Right atrium auricular region (tissue), 2 donors: ENCODE measurements at regions not wholly inside any gene's neighbourhood (a gene's known extent, or its start where the extent isn't known, plus 50 kb on each side); places are given as distances from the start of the nearest gene placed in this dataset.

ENCODE experiments used
- DNase-seq: peaks from one replicate; pipeline ENCODE4 v3.0.0-alpha.2; 2019; ENCODE audit warnings: low spot score
- H3K27ac ChIP-seq, 2 donors: fragments of 200-600 bp; sonication (generic); 1 replicate in 1 of 2; 2 replicates in 1 of 2; pipeline ENCODE4 v1.5.1; 2016 to 2019
- H3K27me3 ChIP-seq, 2 donors: fragments of 200-600 bp; sonication (generic); one replicate each; pipeline versions ENCODE4 v1.5.1 to v1.6.0; 2017 to 2019
- H3K36me3 ChIP-seq: fragments of 200-600 bp; sonication (generic); one replicate; pipeline ENCODE4 v1.5.1; 2016
- H3K4me1 ChIP-seq, 2 donors: fragments of 200-600 bp; sonication (generic); one replicate each; pipeline versions ENCODE4 v1.5.1 to v1.6.0; 2017 to 2019
- H3K4me3 ChIP-seq, 2 donors: fragments of 200-600 bp; sonication (generic); 1 replicate in 1 of 2; 2 replicates in 1 of 2; pipeline ENCODE4 v1.5.1; 2017 to 2019; ENCODE audit warnings: mild to moderate bottlenecking in 1 of 2, moderate library complexity in 1 of 2
- H3K9me3 ChIP-seq, 2 donors: fragments of 200-600 bp; sonication (generic); one replicate each; pipeline ENCODE4 v1.5.1; 2019
- CTCF ChIP-seq, 2 donors: fragments of 200-600 bp; sonication (generic); IDR thresholded peaks; one replicate each; pipeline ENCODE4 v1.5.1; 2019; ENCODE audit warnings: antibody characterized with exemption in 2 of 2

- no peak overlapping the region for H3K4me3 ChIP-seq
Observed at GRCh38 chr2:105576440-105577241, 168.1 kb upstream of the NCK2 start.

GRCh38 chr2:105576050-105576439 lies 168.7 kb upstream of the NCK2 start:
- no peaks in the 10 kb centered on the region for H3K9me3 ChIP-seq
- H3K27me3 ChIP-seq: no peaks in the 10 kb centered on the region
- H3K36me3 ChIP-seq: no peaks in the 10 kb centered on the region
- no peak for TF ChIP-seq CTCF (IDR thresholded peaks at IDR 0.05)
- DNase-seq: no peak
- H3K27ac ChIP-seq: no peak overlapping the region
- H3K4me3 ChIP-seq: no peak overlapping the region
- peaks cover 0 to 8% of the 10 kb centered on the region in 2 donors for H3K4me1 ChIP-seq

More at GRCh38 chr2:105576440-105577241, 168.1 kb upstream of the NCK2 start:
- no peak for DNase-seq
- Histone ChIP-seq H3K27me3 (no peaks in the 10 kb centered on the region), H3K36me3 (no peaks in the 10 kb centered on the region), H3K9me3 (no peaks in the 10 kb centered on the region), H3K27ac (no peak overlapping the region), H3K4me1 (peaks cover 0 to 8% of the 10 kb centered on the region in 2 donors)
- peak; percentile 35 to 69 for TF ChIP-seq CTCF (IDR thresholded peaks at IDR 0.05)

GRCh38 chr2:105575499-105576025 lies 169.2 kb upstream of the NCK2 start:
- Histone ChIP-seq H3K27me3 (no peaks in the 10 kb centered on the region), H3K27ac (no peak overlapping the region), H3K36me3 (no peaks in the 10 kb centered on the region), H3K4me3 (no peak overlapping the region), H3K4me1 (peaks cover 0 to 8% of the 10 kb centered on the region in 2 donors), H3K9me3 (no peaks in the 10 kb centered on the region)
- TF ChIP-seq CTCF (IDR thresholded peaks at IDR 0.05): no peak
- DNase-seq: no peak

- DNase-seq: no peak
- H3K9me3 ChIP-seq: no peaks in the 10 kb centered on the region
- H3K4me3 ChIP-seq: no peak overlapping the region
- H3K27me3 ChIP-seq: no peaks in the 10 kb centered on the region
- no peaks in the 10 kb centered on the region for H3K36me3 ChIP-seq
- no peak overlapping the region for H3K27ac ChIP-seq
- TF ChIP-seq CTCF (IDR thresholded peaks at IDR 0.05): no peak
- H3K4me1 ChIP-seq: peaks cover 0 to 8% of the 10 kb centered on the region in 2 donors
Observed at GRCh38 chr2:105574796-105575344, 169.8 kb upstream of the NCK2 start.

- no peak for TF ChIP-seq CTCF (IDR thresholded peaks at IDR 0.05)
- Histone ChIP-seq H3K36me3 (no peaks in the 10 kb centered on the region), H3K27me3 (no peaks in the 10 kb centered on the region), H3K4me1 (peaks cover 0 to 8% of the 10 kb centered on the region in 2 donors), H3K4me3 (no peak overlapping the region), H3K27ac (no peak overlapping the region), H3K9me3 (no peaks in the 10 kb centered on the region)
- no peak for DNase-seq
Observed at GRCh38 chr2:105573910-105574655, 170.6 kb upstream of the NCK2 start.
